Prostate gland (tissue), 2 donors: ENCODE measurements at regions not wholly inside any gene's neighbourhood (a gene's known extent, or its start where the extent isn't known, plus 50 kb on each side); places are given as distances from the start of the nearest gene placed in this dataset.

Experiments used
- POLR2A ChIP-seq: fragments of 450-650 bp; IDR thresholded peaks from one replicate; pipeline ENCODE4 v1.6.1; 2016; ENCODE audit warnings: antibody characterized with exemption, mild to moderate bottlenecking
- POLR2AphosphoS5 ChIP-seq: sonication (generic); formaldehyde crosslinking; IDR thresholded peaks from one replicate; pipeline ENCODE4 v1.6.1; 2017; ENCODE audit warnings: antibody characterized with exemption
- TF ChIP-seq, protein P1 (sequence below), 4 experiments: fragments of 200-600 bp in 2 of 4; fragments of 450-650 bp in 2 of 4; sonication (generic) in 2 of 4; IDR thresholded peaks; 1 replicate in 3 of 4; 2 replicates in 1 of 4; pipeline ENCODE4 v1.5.1; 2016 to 2019; ENCODE audit warnings: antibody characterized with exemption in 4 of 4, mild to moderate bottlenecking in 2 of 4, moderate library complexity in 2 of 4

DNA sequence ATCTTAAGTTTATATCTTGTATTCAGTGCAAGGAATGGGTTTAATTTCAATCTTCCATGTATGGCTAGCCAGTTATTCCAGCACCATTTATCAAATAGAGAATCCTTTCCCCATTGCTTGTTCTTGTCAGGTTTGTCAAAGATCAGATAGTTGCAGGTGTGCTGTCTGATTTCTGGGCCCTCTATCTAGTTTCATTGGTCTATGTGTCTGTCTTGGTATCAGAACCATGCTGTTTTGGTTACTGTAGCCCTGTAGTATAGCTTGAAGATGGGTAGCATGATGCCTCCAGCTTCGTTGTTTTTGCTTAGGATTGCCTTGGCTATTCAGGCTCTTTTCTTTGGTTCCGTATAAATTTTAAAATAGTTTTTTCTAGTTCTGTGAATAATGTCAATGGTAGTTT is 200.0 kb downstream of the MANEA start:
- TF ChIP-seq, protein P1, sequence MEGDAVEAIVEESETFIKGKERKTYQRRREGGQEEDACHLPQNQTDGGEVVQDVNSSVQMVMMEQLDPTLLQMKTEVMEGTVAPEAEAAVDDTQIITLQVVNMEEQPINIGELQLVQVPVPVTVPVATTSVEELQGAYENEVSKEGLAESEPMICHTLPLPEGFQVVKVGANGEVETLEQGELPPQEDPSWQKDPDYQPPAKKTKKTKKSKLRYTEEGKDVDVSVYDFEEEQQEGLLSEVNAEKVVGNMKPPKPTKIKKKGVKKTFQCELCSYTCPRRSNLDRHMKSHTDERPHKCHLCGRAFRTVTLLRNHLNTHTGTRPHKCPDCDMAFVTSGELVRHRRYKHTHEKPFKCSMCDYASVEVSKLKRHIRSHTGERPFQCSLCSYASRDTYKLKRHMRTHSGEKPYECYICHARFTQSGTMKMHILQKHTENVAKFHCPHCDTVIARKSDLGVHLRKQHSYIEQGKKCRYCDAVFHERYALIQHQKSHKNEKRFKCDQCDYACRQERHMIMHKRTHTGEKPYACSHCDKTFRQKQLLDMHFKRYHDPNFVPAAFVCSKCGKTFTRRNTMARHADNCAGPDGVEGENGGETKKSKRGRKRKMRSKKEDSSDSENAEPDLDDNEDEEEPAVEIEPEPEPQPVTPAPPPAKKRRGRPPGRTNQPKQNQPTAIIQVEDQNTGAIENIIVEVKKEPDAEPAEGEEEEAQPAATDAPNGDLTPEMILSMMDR (IDR thresholded peaks at IDR 0.05) = no peak
- TF ChIP-seq POLR2A (no peak), POLR2AphosphoS5 (no peak)
